Neural crest cell (in vitro differentiated cells): ENCODE measurements at regions not wholly inside any gene's neighbourhood (a gene's known extent, or its start where the extent isn't known, plus 50 kb on each side); places are given as distances from the start of the nearest gene placed in this dataset.
A peak's percentile ranks its signal among the peaks of the same experiment; 100 is the strongest.

ENCODE experiments used
- DNase-seq: peaks from one replicate; pipeline ENCODE4 v3.0.0; 2021; ENCODE audit warnings: low read depth, mixed read lengths, low spot score
- H3K27ac Mint-ChIP-seq: one replicate; pipeline ENCODE4 v1.8.0; 2021; ENCODE audit warnings: mild to moderate bottlenecking, mixed read lengths; ENCODE audit not compliant: unreplicated experiment
- H3K27me3 Mint-ChIP-seq: 2 replicates; pipeline ENCODE4 v1.8.0; 2021; ENCODE audit warnings: low read depth, mild to moderate bottlenecking, mixed read lengths
- H3K36me3 Mint-ChIP-seq: 2 replicates; pipeline ENCODE4 v1.8.0; 2021; ENCODE audit warnings: low read depth, mild to moderate bottlenecking, mixed read lengths
- H3K4me1 Mint-ChIP-seq: 2 replicates; pipeline ENCODE4 v1.8.0; 2021; ENCODE audit warnings: mixed read lengths
- H3K4me3 Mint-ChIP-seq: one replicate; pipeline ENCODE4 v1.8.0; 2021; ENCODE audit warnings: mild to moderate bottlenecking, mixed read lengths
- H3K9me3 Mint-ChIP-seq: 2 replicates; pipeline ENCODE4 v1.8.0; 2021; ENCODE audit warnings: mixed read lengths
- CTCF ChIP-seq: fragments of 200-600 bp; sonication (generic); conservative IDR thresholded peaks from 2 replicates; pipeline ENCODE4 v1.5.0; 2021; ENCODE audit warnings: antibody characterized with exemption, mild to moderate bottlenecking

GRCh38 chr3:65251375-65251774 is 563.6 kb upstream of the ADAMTS9 start:
- no peak for DNase-seq
- Mint-ChIP-seq H3K27me3 (no peaks in the 10 kb centered on the region), H3K4me3 (no peak overlapping the region), H3K36me3 (peaks cover 3% of the 10 kb centered on the region), H3K9me3 (peaks cover 14% of the 10 kb centered on the region), H3K4me1 (peaks cover 8% of the 10 kb centered on the region), H3K27ac (no peak overlapping the region)
- no peak for TF ChIP-seq CTCF

GRCh38 chr3:65246561-65246960 is 558.8 kb upstream of the ADAMTS9 start:
- Mint-ChIP-seq H3K4me3 (no peak overlapping the region), H3K27me3 (no peaks in the 10 kb centered on the region), H3K36me3 (no peaks in the 10 kb centered on the region), H3K4me1 (peaks cover 8% of the 10 kb centered on the region), H3K9me3 (peaks cover 4% of the 10 kb centered on the region), H3K27ac (no peak overlapping the region)
- no peak for TF ChIP-seq CTCF
- DNase-seq = no peak

- no peak overlapping the region for H3K4me3 Mint-ChIP-seq
- peak; percentile 56 for TF ChIP-seq CTCF
These were observed 557.6 kb upstream of the ADAMTS9 start for GRCh38 chr3:65245133-65246063.

GRCh38 chr3:65240366-65240765 is 552.6 kb upstream of the ADAMTS9 start:
- Mint-ChIP-seq H3K27ac (no peak overlapping the region), H3K4me1 (no peaks in the 10 kb centered on the region), H3K27me3 (no peaks in the 10 kb centered on the region), H3K36me3 (no peaks in the 10 kb centered on the region), H3K9me3 (peaks cover 8% of the 10 kb centered on the region), H3K4me3 (no peak overlapping the region)
- no peak for DNase-seq
- no peak for TF ChIP-seq CTCF

More at GRCh38 chr3:65245133-65246063, 557.6 kb upstream of the ADAMTS9 start:
- Mint-ChIP-seq H3K9me3 (peaks cover 2% of the 10 kb centered on the region), H3K36me3 (no peaks in the 10 kb centered on the region), H3K4me1 (peaks cover 8% of the 10 kb centered on the region), H3K27me3 (no peaks in the 10 kb centered on the region), H3K27ac (no peak overlapping the region)
- DNase-seq = no peak

GRCh38 chr3:65238652-65239051 is 550.9 kb upstream of the ADAMTS9 start:
- H3K9me3 Mint-ChIP-seq = peaks cover 8% of the 10 kb centered on the region
- H3K36me3 Mint-ChIP-seq = no peaks in the 10 kb centered on the region
- DNase-seq = no peak
- no peak overlapping the region for H3K27ac Mint-ChIP-seq
- TF ChIP-seq CTCF = no peak
- no peak overlapping the region for H3K4me3 Mint-ChIP-seq
- H3K27me3 Mint-ChIP-seq = no peaks in the 10 kb centered on the region
- no peaks in the 10 kb centered on the region for H3K4me1 Mint-ChIP-seq
